Liver (tissue), 8 donors: ENCODE measurements at regions not wholly inside any gene's neighbourhood (a gene's known extent, or its start where the extent isn't known, plus 50 kb on each side); places are given as distances from the start of the nearest gene placed in this dataset.

Experiments used
- DNase-seq: peaks from one replicate; pipeline ENCODE4 v3.0.0-alpha.2; 2017; ENCODE audit warnings: low spot score
- H3K27ac ChIP-seq, 2 donors: one replicate each; pipeline ENCODE4 v1.7.0; 2013; ENCODE audit warnings: inconsistent platforms in 2 of 2, low read length in 2 of 2, control low read depth in 1 of 2, low read depth in 1 of 2, mild to moderate bottlenecking in 1 of 2
- H3K27me3 ChIP-seq, 4 donors: one replicate each; pipeline versions ENCODE4 v1.6.1 to v1.7.0; 2013; ENCODE audit warnings: low read length in 3 of 4, inconsistent platforms in 1 of 4, mild to moderate bottlenecking in 1 of 4, moderate library complexity in 1 of 4; ENCODE audit not compliant: control insufficient read depth in 4 of 4, insufficient read depth in 4 of 4
- H3K36me3 ChIP-seq, 4 donors: one replicate each; pipeline versions ENCODE4 v1.6.1 to v1.7.0; 2013; ENCODE audit warnings: low read length in 3 of 4, mild to moderate bottlenecking in 3 of 4, low read depth in 1 of 4, moderate library complexity in 1 of 4; ENCODE audit not compliant: control insufficient read depth in 4 of 4, insufficient read depth in 3 of 4
- H3K4me1 ChIP-seq, 4 donors: one replicate each; pipeline versions ENCODE4 v1.6.1 to v1.7.0; 2013; ENCODE audit warnings: low read length in 3 of 4, mild to moderate bottlenecking in 3 of 4, moderate library complexity in 1 of 4; ENCODE audit not compliant: control insufficient read depth in 4 of 4, insufficient read depth in 4 of 4
- H3K4me3 ChIP-seq, 3 donors: one replicate each; pipeline versions ENCODE4 v1.6.1 to v1.7.0; 2013; ENCODE audit warnings: low read length in 3 of 3, control low read depth in 1 of 3, low read depth in 1 of 3, mild to moderate bottlenecking in 1 of 3
- H3K9ac ChIP-seq, 2 donors: one replicate each; pipeline ENCODE4 v1.7.0; 2013; ENCODE audit warnings: low read length in 2 of 2, mild to moderate bottlenecking in 2 of 2, moderate library complexity in 2 of 2, control low read depth in 1 of 2, low read depth in 1 of 2
- H3K9me3 ChIP-seq, 4 donors: one replicate each; pipeline versions ENCODE4 v1.6.1 to v1.7.0; 2013; ENCODE audit warnings: low read length in 3 of 4; ENCODE audit not compliant: control insufficient read depth in 4 of 4
- CTCF ChIP-seq: fragments of 150-350 bp; IDR thresholded peaks from 2 replicates; pipeline ENCODE4 v1.5.1; 2017; ENCODE audit warnings: improper control_type of control experiment, low read depth, low read length; ENCODE audit not compliant: missing input control
- EGR1 ChIP-seq, 2 donors: IDR thresholded peaks; 2 replicates each; pipeline ENCODE4 v1.6.1; 2016 to 2018; ENCODE audit warnings: antibody characterized with exemption in 2 of 2, low read depth in 2 of 2
- FOXA2 ChIP-seq: IDR thresholded peaks from 2 replicates; pipeline ENCODE4 v1.6.1; 2016; ENCODE audit warnings: antibody characterized with exemption
- GABPA ChIP-seq, 2 donors: IDR thresholded peaks in 1 of 2; conservative IDR thresholded peaks in 1 of 2; 2 replicates each; pipeline ENCODE4 v1.6.1; 2016; ENCODE audit warnings: antibody characterized with exemption in 2 of 2, mild to moderate bottlenecking in 1 of 2, moderate library complexity in 1 of 2
- HNF4A ChIP-seq, 2 donors: conservative IDR thresholded peaks; 2 replicates each; pipeline ENCODE4 v1.6.1; 2016; ENCODE audit warnings: antibody characterized with exemption in 2 of 2, mild to moderate bottlenecking in 2 of 2
- HNF4G ChIP-seq: IDR thresholded peaks from 2 replicates; pipeline ENCODE4 v1.6.1; 2016; ENCODE audit warnings: antibody characterized with exemption
- JUND ChIP-seq, 2 donors: IDR thresholded peaks; 2 replicates each; pipeline ENCODE4 v1.6.1; 2016; ENCODE audit warnings: antibody characterized with exemption in 2 of 2
- RAD21 ChIP-seq, 2 donors: IDR thresholded peaks; 2 replicates each; pipeline ENCODE4 v1.6.1; 2016; ENCODE audit warnings: antibody characterized with exemption in 2 of 2, mild to moderate bottlenecking in 2 of 2
- REST ChIP-seq: IDR thresholded peaks from 2 replicates; pipeline ENCODE4 v1.6.1; 2016; ENCODE audit warnings: antibody characterized with exemption, mild to moderate bottlenecking
- RXRA ChIP-seq, 2 donors: IDR thresholded peaks; 2 replicates each; pipeline ENCODE4 v1.6.1; 2017 to 2018; ENCODE audit warnings: antibody characterized with exemption in 2 of 2, mild to moderate bottlenecking in 1 of 2
- SP1 ChIP-seq: IDR thresholded peaks from 2 replicates; pipeline ENCODE4 v1.6.1; 2018; ENCODE audit warnings: antibody characterized with exemption, mild to moderate bottlenecking
- TAF1 ChIP-seq: conservative IDR thresholded peaks from 2 replicates; pipeline ENCODE4 v1.6.1; 2016; ENCODE audit warnings: antibody characterized with exemption, mild to moderate bottlenecking
- WGBS: extraction: QIAGEN DNeasy Blood & Tissue Kit; methylation state at CpG from one replicate; pipeline ENCODE4 v1.1.7; 2013; 5-methylcytosine and 5-hydroxymethylcytosine counted together
- donor health status: healthy.
- donor health status: healthy.
- donor health status: healthy.
- donor health status: healthy.
- donor health status: healthy.

GRCh38 chr6:95866732-95867131 lies 149.0 kb upstream of the FUT9 start:
- TF ChIP-seq FOXA2 (no peak), GABPA (IDR thresholded peaks at IDR 0.05 in 1 of 2, conservative IDR thresholded peaks at IDR 0.05 in 1 of 2) (no peak), RXRA (IDR thresholded peaks at IDR 0.05) (no peak), CTCF (peak; percentile 60), REST (no peak), RAD21 (IDR thresholded peaks at IDR 0.05) (peak; percentile 86 to 89)
- no peak overlapping the region for H3K4me3 ChIP-seq
- WGBS: 29% methylated on average over 7 of the region's 7 CpGs
- no peaks in the 10 kb centered on the region for H3K27me3 ChIP-seq
- no peaks in the 10 kb centered on the region for H3K9me3 ChIP-seq
- no peaks in the 10 kb centered on the region for H3K36me3 ChIP-seq
- no peak overlapping the region for H3K27ac ChIP-seq
- no peak overlapping the region for H3K9ac ChIP-seq
- H3K4me1 ChIP-seq: no peaks in the 10 kb centered on the region
- no peak for DNase-seq

GRCh38 chr6:95867205-95867604 lies 148.6 kb upstream of the FUT9 start:
- H3K27ac ChIP-seq: no peak overlapping the region
- H3K4me3 ChIP-seq: no peak overlapping the region
- no peak for TF ChIP-seq HNF4G
- TF ChIP-seq TAF1: no peak
- no peak for TF ChIP-seq EGR1 (IDR thresholded peaks at IDR 0.05; ENCODE audit: low read depth in 2 of 2)
- no peaks in the 10 kb centered on the region for H3K36me3 ChIP-seq
- DNase-seq: no peak
- no peaks in the 10 kb centered on the region for H3K9me3 ChIP-seq
- no peaks in the 10 kb centered on the region for H3K27me3 ChIP-seq
- WGBS: 82% methylated on average over 5 of the region's 5 CpGs
- H3K4me1 ChIP-seq: no peaks in the 10 kb centered on the region
- no peak overlapping the region for H3K9ac ChIP-seq

- no peak for TF ChIP-seq SP1
- TF ChIP-seq JUND (IDR thresholded peaks at IDR 0.05): no peak
- TF ChIP-seq HNF4A (conservative IDR thresholded peaks at IDR 0.05): peak in 1 of 2 donors; percentile 38
- no peak for TF ChIP-seq CTCF
- TF ChIP-seq REST: no peak
- peaks cover 0 to 5% (median 0%) of the 10 kb centered on the region in 4 donors for H3K27me3 ChIP-seq
- no peak overlapping the region for H3K4me3 ChIP-seq
- 12% methylated on average over 1 of the region's 1 CpG for WGBS
- no peak for DNase-seq
- H3K9ac ChIP-seq: no peak overlapping the region
- H3K4me1 ChIP-seq: no peaks in the 10 kb centered on the region
- H3K36me3 ChIP-seq: no peaks in the 10 kb centered on the region
- no peaks in the 10 kb centered on the region for H3K9me3 ChIP-seq
- no peak overlapping the region for H3K27ac ChIP-seq
These were observed 138.3 kb upstream of the FUT9 start for GRCh38 chr6:95877480-95877879.
